AG04449 (cell line): ENCODE measurements at regions not wholly inside any gene's neighbourhood (a gene's known extent, or its start where the extent isn't known, plus 50 kb on each side); places are given as distances from the start of the nearest gene placed in this dataset.

Source experiments
- CTCF ChIA-PET: fragments of 350-600 bp; formaldehyde crosslinking; extraction: SDS; loops from one replicate; lab custom pipeline; 2021; ENCODE audit warnings: antibody characterized with exemption; lab: Yijun Ruan, JAX
- POLR2A ChIA-PET: fragments of 400-600, 350-600 bp; formaldehyde crosslinking; extraction: SDS; loops from one replicate; lab custom pipeline; 2020; ENCODE audit warnings: antibody characterized with exemption, inconsistent platforms; lab: Yijun Ruan, JAX
- DNase-seq: peaks from one replicate; pipeline ENCODE4 v3.0.0-alpha.2; 2010; ENCODE audit warnings: low read depth, low spot score
- H3K4me3 ChIP-seq: 2 replicates; pipeline ENCODE4 v1.5.1; 2011; ENCODE audit warnings: low read depth, mild to moderate bottlenecking, control low read depth, low read length
- CTCF ChIP-seq: IDR thresholded peaks from one replicate; pipeline ENCODE4 v1.5.1; 2011; ENCODE audit warnings: mild to moderate bottlenecking, moderate library complexity, low read length, control low read depth, inconsistent platforms; ENCODE audit not compliant: insufficient read depth; ENCODE audit errors: missing control alignments

GRCh38 chr5:56430422-56430821 lies 197.3 kb upstream of the ANKRD55 start:
- TF ChIP-seq CTCF, result no peak
- ChIA-PET CTCF (no interaction called here), POLR2A (no interaction called here)
- H3K4me3 ChIP-seq, result no peak overlapping the region
- no peak for DNase-seq

- CTCF ChIA-PET, result no interaction called here
- POLR2A ChIA-PET, result no interaction called here
- TF ChIP-seq CTCF, result no peak
- DNase-seq, result no peak
- H3K4me3 ChIP-seq, result no peak overlapping the region
Observed at GRCh38 chr5:56429110-56429561, 196.0 kb upstream of the ANKRD55 start.

GRCh38 chr5:56426693-56427092 lies 193.6 kb upstream of the ANKRD55 start:
- H3K4me3 ChIP-seq, result no peak overlapping the region
- no peak for TF ChIP-seq CTCF
- ChIA-PET POLR2A (no interaction called here), CTCF (no interaction called here)
- DNase-seq, result no peak

GRCh38 chr5:56422076-56422762 lies 189.1 kb upstream of the ANKRD55 start:
- no peak for DNase-seq
- H3K4me3 ChIP-seq, result no peak overlapping the region
- ChIA-PET POLR2A (interaction anchor here (0.6 kb wide), 2 partner anchors 10 to 71 kb away, joined by 3 read pairs; no protein-coding TSS in a partner anchor), CTCF (interaction anchor here (1.3 kb wide), 1 partner anchor 152 kb away, joined by 3 read pairs; no protein-coding TSS in a partner anchor)
- no peak for TF ChIP-seq CTCF

GRCh38 chr5:56421246-56422075 lies 188.3 kb upstream of the ANKRD55 start:
- ChIA-PET POLR2A (no interaction called here), CTCF (interaction anchor here (1.3 kb wide), 1 partner anchor 151 kb away, joined by 3 read pairs; no protein-coding TSS in a partner anchor)
- TF ChIP-seq CTCF, result no peak
- no peak overlapping the region for H3K4me3 ChIP-seq
- no peak for DNase-seq

GRCh38 chr5:56420323-56420722 lies 187.2 kb upstream of the ANKRD55 start:
- TF ChIP-seq CTCF, result no peak
- CTCF ChIA-PET, result no interaction called here
- POLR2A ChIA-PET, result no interaction called here
- no peak for DNase-seq
- H3K4me3 ChIP-seq, result no peak overlapping the region
